Astrocyte of the spinal cord (primary cell): ENCODE measurements at regions not wholly inside any gene's neighbourhood (a gene's known extent, or its start where the extent isn't known, plus 50 kb on each side); places are given as distances from the start of the nearest gene placed in this dataset.
"Not testable (repeated sequence)": the region's sequence is repeated elsewhere in the genome, so short reads cannot be mapped to it uniquely, and the experiment has no call there.

Experiments
- DNase-seq: peaks from one replicate; pipeline ENCODE4 v3.0.0; 2011; ENCODE audit warnings: low read depth, low spot score
- H3K4me3 ChIP-seq: 2 replicates; pipeline ENCODE4 v1.5.1; 2011; ENCODE audit warnings: low read depth, mild to moderate bottlenecking, low read length, moderate library complexity
- CTCF ChIP-seq: IDR thresholded peaks from 2 replicates; pipeline ENCODE4 v1.5.1; 2012; ENCODE audit warnings: low read depth, mild to moderate bottlenecking, low read length, inconsistent platforms
- in situ Hi-C: cut with HindIII; loops from 2 replicates; pipeline ENCODE4 v1.10.0; 2017; ENCODE audit warnings: low sequenced_read_pairs

- no peak for TF ChIP-seq CTCF
Measured at GRCh38 chr6:44742828-44743372, 355.4 kb downstream of the CDC5L start.

GRCh38 chr6:44760116-44760515, 372.6 kb downstream of the CDC5L start:
- DNase-seq, in situ Hi-C loops, H3K4me3 ChIP-seq: not testable (repeated sequence)

More at GRCh38 chr6:44742828-44743372, 355.4 kb downstream of the CDC5L start:
- no peak overlapping the region for H3K4me3 ChIP-seq
- no peak for DNase-seq
- in situ Hi-C loops: no loop called here

- no peak overlapping the region for H3K4me3 ChIP-seq
- TF ChIP-seq CTCF: no peak
- in situ Hi-C loops: no loop called here
- DNase-seq: no peak
Measured at GRCh38 chr6:44761046-44761445, 373.5 kb downstream of the CDC5L start.

GRCh38 chr6:44762496-44762895, 375.0 kb downstream of the CDC5L start:
- in situ Hi-C loops: no loop called here
- peak; percentile 26 for DNase-seq
- no peak overlapping the region for H3K4me3 ChIP-seq

GRCh38 chr6:44771647-44772415, 384.3 kb downstream of the CDC5L start:
- DNase-seq: no peak
- TF ChIP-seq CTCF: no peak
- no peak overlapping the region for H3K4me3 ChIP-seq
- in situ Hi-C loops: no loop called here

More at GRCh38 chr6:44762496-44762895, 375.0 kb downstream of the CDC5L start:
- no peak for TF ChIP-seq CTCF

- H3K4me3 ChIP-seq: no peak overlapping the region
- in situ Hi-C loops: no loop called here
- TF ChIP-seq CTCF: no peak
- no peak for DNase-seq
Measured at GRCh38 chr6:44772838-44773237, 385.3 kb downstream of the CDC5L start.

GRCh38 chr6:44775121-44775520, 387.6 kb downstream of the CDC5L start:
- TF ChIP-seq CTCF: no peak
- no peak overlapping the region for H3K4me3 ChIP-seq
- in situ Hi-C loops: no loop called here
- no peak for DNase-seq
